OCI-LY7 (cell line): ENCODE measurements at regions not wholly inside any gene's neighbourhood (a gene's known extent, or its start where the extent isn't known, plus 50 kb on each side); places are given as distances from the start of the nearest gene placed in this dataset.
"Not testable (repeated sequence)": the region's sequence is repeated elsewhere in the genome, so short reads cannot be mapped to it uniquely, and the experiment has no call there.

ENCODE experiments used
- CTCF ChIP-seq: fragments of 200-600 bp; sonication (generic); conservative IDR thresholded peaks from 2 replicates; pipeline ENCODE4 v1.5.1; 2014; ENCODE audit warnings: mild to moderate bottlenecking, antibody characterized with exemption, low read length, moderate library complexity, mixed read lengths
- EZH2phosphoT487 ChIP-seq: fragments of 200-600 bp; sonication (generic); IDR thresholded peaks from 2 replicates; pipeline ENCODE4 v1.6.1; 2018; ENCODE audit warnings: low read depth, borderline replicate concordance, mild to moderate bottlenecking, mixed run types, antibody characterized with exemption, low read length, moderate library complexity, mixed read lengths

GRCh38 chr15:32536057-32536493, 57.2 kb upstream of the GOLGA8N start:
- TF ChIP-seq CTCF, EZH2phosphoT487: not testable (repeated sequence)
